GM21423 (cell line): ENCODE measurements at regions not wholly inside any gene's neighbourhood (a gene's known extent, or its start where the extent isn't known, plus 50 kb on each side); places are given as distances from the start of the nearest gene placed in this dataset.

ENCODE experiments used
- ATAC-seq: cut with Tn5 transposase; IDR thresholded peaks from one replicate; pipeline ENCODE4 v1.9.1; 2021; ENCODE audit warnings: mild to moderate bottlenecking, moderate library complexity; ENCODE audit not compliant: unreplicated experiment

DNA sequence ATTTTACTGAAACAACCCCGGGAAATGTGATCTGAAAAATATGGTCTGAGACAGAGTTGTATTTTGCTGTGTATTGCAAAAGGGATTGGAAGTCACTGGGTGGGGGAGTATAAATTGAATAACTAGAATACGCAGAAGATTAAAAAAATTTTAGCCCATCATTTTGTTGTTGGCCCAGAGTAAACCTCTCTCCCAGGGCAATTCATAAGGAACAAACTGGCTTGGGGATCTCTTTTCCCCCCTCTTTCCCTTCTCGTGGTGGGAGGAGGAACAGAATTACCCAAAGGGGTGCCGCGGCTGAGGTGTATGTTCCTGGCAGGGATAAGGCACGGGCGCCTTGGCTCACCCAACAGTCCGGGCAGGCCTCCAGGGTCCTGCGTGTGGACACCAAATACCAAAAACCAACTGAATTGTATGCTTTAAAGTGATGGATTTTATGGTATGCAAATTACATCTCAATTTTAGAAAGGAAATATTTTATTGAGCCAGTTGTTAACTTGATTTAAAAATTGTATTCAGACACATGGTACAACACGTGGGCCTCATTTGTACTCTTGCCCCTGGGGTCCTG is 121.2 kb upstream of the SPRED2 start:
- no peak for ATAC-seq

DNA sequence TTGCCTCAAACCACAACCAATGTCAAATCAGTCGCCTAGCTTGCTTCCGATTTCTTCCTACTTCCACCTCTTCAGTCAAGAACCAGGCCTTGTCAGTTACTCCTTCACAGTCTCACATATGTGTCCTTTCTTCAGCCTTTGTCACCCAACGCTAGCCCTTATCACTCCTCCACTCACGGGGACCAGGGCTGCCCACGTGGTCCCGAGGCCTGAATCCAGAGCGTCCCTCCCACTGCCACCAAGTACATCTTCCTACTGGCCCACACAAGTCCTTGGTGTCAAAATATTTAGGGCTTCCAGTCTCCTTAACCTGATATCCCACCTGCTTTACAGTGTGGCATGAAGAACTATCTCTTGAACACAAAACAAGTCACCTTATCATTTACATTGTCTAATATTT is 119.1 kb upstream of the SPRED2 start:
- ATAC-seq: no peak

DNA sequence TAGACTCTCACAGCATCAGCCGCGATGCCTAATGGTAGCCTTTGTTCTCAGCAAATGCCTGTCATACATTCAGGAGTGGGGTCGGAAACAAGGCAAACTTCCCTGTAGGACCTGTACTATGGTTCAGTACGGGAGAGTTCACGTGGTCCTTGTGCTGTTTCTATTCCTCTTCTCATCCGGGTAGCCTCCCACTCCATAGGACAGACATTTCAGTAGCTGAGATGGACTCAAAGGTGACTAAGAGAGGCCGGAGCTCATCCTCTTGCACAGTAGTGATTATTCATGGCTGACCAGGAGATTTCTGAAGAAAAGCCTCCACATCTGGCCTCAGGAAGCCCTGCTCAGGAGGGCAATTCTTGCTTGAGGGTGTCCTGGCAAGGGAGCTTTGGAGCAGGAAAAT is 117.8 kb upstream of the SPRED2 start:
- ATAC-seq: no peak

DNA sequence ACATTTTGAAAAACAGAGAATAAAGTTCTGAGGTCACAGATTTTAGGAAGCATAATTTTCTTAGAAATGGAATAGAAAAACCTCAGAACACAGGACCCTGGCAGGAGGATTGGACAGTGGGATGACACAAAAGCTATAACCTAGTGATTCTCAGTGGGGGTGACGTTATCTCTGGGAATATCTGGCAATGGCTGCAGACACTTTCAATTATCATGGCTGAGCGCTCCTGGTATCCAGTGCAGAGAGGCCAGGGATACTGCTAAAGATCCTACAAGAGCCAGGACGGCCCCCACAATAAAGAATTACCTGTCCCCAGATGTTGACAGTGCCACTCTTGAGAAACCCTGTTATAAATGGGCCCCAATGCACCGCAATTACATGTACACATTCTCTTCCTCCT is 117.2 kb upstream of the SPRED2 start:
- ATAC-seq: no peak

DNA sequence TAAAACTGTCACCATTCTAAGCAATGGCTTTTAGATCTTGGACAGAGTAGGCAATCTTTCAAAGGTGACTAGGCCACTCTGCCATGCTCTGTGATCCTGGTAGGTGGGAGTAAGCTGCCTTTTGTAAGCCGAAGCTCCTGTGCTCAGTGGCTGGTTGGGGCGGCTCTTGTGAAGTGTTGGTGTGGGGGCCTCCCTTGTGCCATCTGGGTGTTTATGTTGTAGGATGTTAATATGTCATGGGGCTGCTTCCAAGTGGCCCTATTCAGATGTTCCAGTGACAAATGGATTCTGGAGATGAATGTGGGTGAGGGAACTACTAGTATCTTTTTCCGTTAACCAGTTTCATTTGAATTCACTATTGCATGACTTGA is 116.8 kb upstream of the SPRED2 start:
- no peak for ATAC-seq

DNA sequence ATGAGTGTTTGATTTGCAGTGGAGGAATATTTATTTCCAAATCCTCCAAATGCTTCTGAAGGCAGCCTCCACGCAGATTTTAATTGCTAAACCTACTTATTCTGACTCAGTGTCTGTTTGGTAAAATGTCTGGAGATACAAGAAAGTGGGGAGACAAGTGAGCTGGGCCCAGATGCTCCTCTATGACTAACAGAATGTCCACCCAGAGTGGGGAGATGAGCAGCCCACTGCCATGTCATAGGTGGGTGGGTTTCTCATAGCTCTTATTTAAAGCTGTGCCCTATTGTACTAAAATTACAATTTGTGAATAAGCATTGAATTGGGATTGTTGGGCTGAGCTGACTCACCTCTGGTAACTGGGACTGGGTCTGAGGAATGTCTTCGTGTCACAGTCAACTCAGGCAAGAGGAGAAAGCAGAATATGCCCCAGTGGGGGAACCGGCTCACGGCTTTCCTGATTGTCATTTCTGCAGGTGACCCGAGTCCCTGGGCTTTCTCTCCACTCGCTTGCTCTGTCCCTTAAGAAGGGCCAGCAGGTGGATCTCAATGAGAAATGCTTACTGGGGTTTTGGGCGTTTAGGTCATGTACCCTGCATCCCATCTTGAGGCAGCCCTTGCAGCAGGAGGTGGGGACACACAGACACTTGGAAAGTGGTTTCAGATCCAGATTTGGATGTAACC is 116.3 kb upstream of the SPRED2 start:
- no peak for ATAC-seq

DNA sequence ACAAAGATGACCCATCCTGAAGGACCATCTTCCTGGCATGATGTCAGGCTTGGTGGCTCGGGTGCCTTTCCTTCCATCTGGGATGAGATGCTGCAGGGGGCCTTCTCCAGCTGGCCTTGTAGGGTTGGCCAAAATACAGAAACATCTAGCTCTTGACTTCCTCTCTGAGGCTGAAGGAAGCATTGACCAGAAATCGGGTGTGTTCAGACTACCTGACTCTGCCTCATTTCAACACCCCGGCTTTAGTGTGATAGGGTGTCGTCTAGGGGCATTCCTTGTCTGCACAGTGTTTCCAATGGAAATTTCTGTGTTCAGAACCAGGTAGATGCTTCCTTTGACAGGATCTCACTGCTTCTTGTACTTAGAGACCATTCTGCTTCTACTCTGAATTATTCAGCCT is 115.7 kb upstream of the SPRED2 start:
- no peak for ATAC-seq

DNA sequence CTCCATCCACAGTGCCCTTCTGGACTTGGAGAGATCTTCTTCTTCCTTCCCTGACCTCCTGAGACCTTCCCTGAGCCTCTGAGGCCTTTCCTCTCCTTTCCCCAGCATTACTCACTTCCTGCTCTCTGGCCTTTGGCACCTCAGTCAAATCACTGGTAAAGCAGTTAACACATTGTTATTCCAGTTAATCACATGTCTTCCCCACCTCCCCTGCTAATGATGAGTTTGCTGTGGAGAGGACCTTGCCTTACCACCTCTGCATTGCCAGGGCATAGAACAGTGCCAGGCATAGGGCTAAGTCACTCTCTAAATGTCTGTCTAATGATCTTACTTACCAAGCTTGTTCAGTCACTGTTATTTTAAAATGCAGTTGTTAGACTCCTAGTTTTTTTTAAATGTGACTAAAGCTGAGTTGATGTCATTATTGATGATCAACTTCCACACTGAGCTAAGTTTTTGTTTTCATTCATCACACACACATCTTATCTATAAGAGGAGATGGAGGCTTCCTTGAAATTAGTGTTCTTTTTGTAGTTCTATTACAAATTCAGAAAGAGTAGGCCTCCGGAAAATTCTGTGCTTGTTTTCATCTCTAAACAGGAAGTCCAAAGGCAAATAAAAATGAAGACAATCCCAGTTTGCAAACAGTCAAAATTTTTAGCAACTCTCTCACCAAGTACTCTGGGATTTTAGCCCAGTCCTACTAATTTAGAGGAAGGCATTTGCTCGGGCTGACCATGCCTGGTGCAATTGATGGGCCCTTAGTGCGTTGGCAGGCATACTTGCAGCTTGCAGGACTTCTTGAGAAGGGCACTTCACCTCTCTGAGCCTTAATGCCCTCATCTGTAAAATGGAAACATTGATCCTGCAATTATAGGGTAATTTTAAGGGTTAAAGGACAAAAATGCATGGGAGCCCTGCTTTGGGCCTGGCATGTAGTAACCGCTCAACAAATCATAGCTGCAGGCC is 113.7 kb upstream of the SPRED2 start:
- no peak for ATAC-seq

DNA sequence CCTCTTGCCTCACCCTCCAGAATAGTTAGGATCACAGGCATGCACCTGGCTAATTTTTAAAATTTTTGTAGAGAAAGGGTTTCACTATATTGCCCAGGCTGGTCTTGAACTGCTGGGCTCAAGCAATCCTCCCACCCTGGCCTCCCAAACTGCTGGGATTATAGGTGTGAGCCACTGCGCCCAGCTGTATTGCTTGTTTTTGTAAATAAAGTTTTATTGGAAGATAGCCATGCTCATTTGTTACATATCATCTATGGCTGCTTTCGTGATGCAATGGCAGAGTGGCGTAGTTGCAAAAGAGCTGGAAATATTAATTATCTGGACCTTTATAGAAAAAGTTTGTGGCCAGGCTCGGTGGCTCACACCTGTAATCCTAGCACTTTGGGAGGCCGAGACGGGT is 109.4 kb upstream of the SPRED2 start:
- no peak for ATAC-seq

DNA sequence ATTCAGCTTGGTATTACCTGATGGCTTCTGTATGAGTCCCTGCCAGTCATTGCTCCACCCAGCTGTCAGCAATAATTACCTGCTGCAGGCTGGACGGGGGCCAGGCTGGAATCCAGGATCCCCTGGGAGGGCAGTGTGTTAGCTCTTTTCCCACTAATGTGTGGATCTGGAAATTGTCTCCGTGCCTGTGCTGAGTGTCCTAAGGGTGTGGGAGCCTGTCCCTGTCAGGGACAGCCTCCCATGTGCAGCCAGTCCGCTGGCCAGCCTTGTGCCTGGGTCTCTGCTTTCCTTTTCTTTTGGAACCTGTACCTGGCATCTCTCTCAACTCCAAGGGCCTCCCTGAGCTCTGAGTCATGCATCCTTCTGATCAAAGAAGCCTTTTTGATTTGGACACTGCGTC is 107.2 kb upstream of the SPRED2 start:
- no peak for ATAC-seq

DNA sequence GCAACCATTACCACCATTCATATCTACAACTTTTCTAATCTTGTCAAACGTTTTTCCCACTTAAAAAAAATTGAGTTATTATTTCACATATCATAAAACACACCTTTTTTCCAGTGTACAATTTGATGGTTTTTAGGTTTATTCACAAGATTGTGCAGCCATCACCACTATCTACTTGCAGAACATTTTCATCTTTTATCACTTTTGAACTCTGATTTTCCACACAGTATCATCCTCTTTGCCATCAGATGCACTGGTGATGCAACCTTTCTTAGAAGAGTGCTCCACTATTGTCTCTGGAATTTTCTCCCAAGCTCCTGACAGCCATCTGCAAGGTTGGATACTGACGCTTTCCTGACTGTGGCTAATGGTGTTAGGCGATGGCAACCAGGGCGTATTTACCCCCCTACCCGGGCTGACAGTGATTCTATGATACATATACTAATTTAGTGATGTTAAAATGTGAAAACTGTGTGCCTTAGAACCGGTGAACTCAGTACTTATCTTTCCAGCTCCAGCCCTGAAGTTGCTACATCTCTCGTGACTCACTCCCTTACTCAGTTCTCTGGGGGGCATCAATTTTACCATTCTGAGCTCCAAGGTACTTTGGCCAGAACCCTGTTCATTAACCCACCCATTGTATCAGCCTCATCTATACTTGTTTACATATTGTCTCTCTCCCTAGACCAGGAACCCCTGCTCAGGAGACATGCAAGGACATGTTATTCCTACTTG is 105.4 kb upstream of the SPRED2 start:
- no peak for ATAC-seq

DNA sequence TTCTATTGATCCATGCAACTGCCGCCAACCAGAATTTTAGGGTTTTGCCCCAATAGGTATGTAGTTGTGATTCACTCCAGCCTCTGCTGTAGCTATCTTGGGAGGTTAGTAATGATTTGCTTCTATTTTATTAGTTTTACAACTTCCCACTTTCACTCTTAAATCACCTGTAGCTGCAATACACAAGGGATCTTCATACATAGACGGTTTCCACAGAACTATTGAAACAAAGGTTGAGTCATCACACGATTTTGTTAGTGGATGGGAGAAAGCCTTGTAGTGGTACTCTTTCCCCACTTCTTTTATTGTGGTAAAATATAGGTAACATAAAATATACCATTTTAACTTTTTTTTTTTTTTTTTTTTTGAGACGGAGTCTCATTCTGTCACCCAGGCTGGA is 104.2 kb upstream of the SPRED2 start:
- ATAC-seq: peak; percentile 81

DNA sequence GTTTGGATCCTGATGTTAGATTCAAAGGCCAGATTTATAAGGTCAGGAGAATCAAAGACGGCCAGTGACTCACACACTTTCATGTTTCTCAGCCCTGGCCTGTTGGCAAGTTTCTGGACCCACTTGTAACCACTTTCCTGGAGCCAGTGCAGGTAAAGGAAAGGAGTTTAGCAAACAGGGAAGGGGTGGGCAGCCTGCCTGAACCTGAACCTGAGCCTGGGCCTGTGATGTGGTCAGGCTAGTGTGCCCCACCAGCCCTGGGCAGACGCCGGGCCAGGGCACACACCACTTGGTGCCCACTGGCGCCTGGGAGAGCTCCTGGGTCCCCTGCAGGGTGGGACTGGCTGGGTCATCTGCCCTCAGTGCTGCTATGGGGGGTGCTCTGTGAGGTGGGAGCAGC is 100.5 kb upstream of the SPRED2 start:
- ATAC-seq: no peak

DNA sequence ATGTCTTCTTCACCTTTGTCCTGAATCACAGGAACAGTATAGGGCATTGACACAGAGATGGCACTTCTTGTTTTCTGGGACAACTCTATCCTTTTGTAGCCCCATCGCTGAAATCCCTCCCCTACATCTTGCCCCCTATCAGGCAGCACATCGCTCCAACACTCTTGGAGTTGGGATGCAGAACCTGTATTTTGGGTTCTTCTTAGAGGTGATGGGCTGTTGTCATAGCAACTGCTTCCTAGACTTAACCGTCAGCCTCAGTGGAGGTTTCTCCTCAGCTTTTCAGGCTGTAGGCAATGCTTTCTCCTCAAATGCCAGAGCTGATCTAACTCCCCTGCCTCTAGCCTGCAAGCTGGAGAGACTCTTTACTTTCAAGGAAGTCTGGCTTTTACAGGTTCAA is 99.9 kb upstream of the SPRED2 start:
- ATAC-seq: no peak

DNA sequence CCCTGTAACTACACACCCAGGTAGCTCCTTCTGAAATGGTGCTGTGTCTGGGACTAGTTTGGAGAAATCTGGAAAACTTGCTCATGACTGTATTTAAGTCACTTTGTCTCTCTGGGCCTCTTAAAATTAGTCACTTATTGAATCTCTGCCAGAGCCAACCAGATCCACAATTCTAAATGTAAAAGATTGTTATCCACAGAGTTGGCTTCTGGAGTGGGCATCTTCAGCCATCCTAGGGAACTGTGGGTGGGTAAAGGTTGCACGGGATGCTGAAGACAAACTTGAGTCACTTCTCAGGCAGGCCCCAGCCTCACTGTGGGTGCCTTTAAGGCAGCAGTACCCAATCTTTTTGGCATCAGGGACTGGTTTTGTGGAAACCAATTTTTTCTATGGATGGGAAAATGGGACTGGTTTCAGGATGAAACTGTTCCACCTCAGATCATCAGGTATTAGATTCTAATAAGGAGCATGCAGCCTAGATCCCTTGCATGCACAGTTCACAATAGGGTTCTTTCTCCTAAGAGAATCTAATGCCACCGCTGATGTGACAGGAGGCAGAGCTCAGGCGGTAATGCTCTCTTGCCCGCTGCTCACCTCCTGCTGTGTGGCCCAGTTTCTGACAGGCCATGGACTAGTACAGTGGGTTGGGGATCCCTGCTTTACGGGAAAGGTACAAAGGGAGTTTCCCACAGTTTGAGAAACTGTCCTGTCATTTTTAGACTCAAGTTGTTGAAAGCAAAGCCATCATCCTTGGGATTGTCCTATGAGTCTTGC is 98.3 kb upstream of the SPRED2 start:
- no peak for ATAC-seq

DNA sequence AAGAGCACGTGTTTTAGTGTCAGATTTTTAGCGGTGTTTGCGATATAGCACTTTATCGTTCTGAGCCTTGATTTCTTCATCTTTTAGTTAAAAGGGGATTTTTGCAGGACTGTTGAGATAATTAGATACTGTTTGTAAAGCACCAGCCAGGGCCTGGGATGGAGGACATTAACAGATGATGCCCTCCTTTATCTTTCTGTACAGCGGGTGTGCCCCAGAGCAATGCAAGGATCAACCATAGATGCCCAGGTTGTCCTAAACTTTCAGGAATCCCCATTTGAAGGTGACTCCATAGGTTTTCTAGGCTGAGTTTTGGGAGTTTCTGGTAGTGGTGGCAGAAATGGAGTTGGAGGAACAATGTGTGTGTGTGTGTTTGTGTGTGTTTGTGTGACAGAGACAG is 97.0 kb upstream of the SPRED2 start:
- ATAC-seq: no peak

DNA sequence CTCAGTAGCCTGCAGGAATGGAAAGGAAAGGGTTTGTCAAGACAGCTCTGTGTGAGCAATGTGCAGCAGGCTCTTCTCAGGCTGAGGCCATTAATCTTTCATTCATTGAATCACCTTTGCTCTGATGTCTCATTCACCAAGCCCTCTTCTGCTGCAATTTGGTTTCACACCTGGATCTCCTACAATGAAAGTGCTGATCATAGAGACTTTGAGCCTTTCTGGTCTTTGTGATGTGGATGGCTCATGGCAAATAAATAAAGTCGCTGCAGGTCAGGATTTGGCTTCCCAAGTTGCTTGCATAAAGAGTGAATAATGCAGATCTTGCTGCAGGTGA is 95.8 kb upstream of the SPRED2 start:
- no peak for ATAC-seq

DNA sequence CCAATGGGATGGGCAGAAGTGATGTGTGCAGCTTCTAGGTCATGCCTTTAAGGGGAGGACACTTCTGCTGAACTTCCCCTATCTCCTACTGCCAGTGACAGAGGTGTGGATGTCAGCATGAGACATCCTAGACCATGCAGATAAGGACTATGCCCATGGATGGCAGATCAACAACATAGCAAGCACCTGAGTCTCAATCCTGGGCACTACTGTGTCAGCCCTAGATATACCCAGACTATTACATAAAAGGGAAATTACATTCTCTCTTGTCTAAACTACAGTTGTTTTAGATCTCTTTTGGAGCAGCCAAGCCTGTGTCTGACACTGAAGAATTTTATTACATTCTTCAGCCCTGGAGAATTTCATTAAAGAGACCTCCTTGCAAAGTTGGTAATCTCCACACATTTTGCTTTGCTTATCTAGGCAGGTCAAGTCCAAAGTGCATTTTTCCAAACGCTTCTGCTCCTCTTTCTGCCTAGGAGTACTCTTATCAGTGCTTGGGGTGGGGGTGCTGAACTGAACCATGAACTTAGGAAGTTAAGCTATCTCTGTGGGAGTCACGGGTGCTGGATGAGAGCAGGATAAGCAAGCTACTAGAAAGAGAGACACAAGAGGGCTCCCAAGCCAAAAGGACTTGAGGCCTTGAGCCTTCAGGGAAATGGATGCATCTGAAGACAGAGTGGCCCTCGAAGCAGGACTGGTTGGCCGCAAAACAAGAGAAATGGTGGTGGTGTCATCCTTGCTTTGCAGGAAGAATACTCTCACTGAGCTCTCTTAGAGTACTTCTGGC is 95.2 kb upstream of the SPRED2 start:
- ATAC-seq: no peak

DNA sequence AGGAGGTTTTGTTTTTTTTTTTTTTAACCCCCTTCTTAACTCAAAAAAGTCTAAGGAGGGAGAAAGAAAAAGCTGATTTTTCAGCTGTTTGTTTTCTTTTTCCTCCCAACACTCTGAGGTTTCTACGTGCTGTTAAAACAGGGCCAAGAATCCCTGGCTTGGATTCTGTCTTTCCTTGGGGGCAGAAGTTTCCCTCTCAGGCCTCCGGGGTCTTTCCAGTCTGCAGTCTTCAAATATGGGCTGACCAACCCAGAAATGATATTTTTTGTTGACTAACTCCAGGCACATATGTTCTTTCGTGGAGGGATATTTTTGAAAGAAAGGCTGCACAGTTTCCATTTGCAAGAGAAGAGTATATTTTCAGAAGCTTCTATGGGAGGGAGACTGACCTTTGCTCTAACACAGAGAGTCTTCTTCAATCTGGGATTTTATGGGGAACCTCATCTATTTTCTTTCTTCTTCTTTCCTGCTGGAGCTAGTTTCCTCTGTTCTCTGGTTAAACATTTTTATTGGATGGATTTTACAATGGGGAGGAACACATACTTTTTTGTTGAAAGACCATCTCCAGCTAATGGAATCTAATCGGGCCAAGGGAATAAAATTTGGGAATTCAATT is 93.3 kb upstream of the SPRED2 start:
- ATAC-seq: no peak

DNA sequence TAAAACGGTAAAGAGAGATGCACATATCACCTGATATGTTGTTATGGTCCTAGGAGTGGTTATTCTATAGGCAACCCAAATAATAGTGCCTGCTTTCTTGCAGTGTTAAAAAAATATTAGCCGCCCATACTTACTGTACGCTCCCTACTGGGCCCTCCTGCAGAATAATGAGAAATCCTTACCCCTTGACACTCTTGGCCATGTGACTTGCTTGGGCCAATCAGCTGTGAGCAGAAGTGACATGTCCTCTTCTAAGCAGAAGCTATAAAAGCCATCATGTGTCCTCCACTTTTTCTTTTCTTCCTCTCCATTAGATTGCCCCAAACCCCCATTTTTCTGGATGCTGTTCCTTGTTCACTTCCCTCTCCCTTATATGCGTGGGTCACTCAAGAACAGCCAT is 90.5 kb upstream of the SPRED2 start:
- ATAC-seq: no peak
